Neural progenitor cell (in vitro differentiated cells): ENCODE measurements at regions not wholly inside any gene's neighbourhood (a gene's known extent, or its start where the extent isn't known, plus 50 kb on each side); places are given as distances from the start of the nearest gene placed in this dataset.

Source experiments
- DNase-seq: peaks from one replicate; pipeline ENCODE4 v3.0.0-alpha.2; 2016; ENCODE audit warnings: low spot score
- H2AFZ ChIP-seq: fragments of 200-600 bp; sonication (generic); replicated peaks from 2 replicates; pipeline ENCODE4 v1.6.1; 2016; ENCODE audit warnings: antibody characterized with exemption
- H3F3A ChIP-seq: fragments of 200-600 bp; sonication (generic); 2 replicates; pipeline ENCODE4 v1.6.1; 2016; ENCODE audit warnings: antibody characterized with exemption, low read depth
- H3K27ac ChIP-seq: fragments of 200-600 bp; sonication (generic); 2 replicates; pipeline ENCODE4 v1.5.1; 2016; ENCODE audit warnings: mild to moderate bottlenecking
- H3K27me3 ChIP-seq: fragments of 200-600 bp; sonication (generic); 2 replicates; pipeline ENCODE4 v1.6.1; 2016; ENCODE audit warnings: mild to moderate bottlenecking, moderate library complexity
- H3K36me3 ChIP-seq: fragments of 200-600 bp; sonication (generic); 2 replicates; pipeline ENCODE4 v1.5.1; 2016
- H3K4me1 ChIP-seq: fragments of 200-600 bp; sonication (generic); 2 replicates; pipeline ENCODE4 v1.6.1; 2016; ENCODE audit warnings: mixed run types
- H3K4me2 ChIP-seq: fragments of 200-600 bp; sonication (generic); 2 replicates; pipeline ENCODE4 v1.6.1; 2016
- H3K4me3 ChIP-seq: fragments of 200-600 bp; sonication (generic); 2 replicates; pipeline ENCODE4 v1.5.1; 2016
- H3K79me2 ChIP-seq: fragments of 200-600 bp; sonication (generic); 2 replicates; pipeline ENCODE4 v1.6.1; 2016; ENCODE audit warnings: low read depth
- H3K9ac ChIP-seq: fragments of 200-600 bp; sonication (generic); 2 replicates; pipeline ENCODE4 v1.6.1; 2016
- H3K9me3 ChIP-seq: fragments of 200-600 bp; sonication (generic); 2 replicates; pipeline ENCODE4 v1.5.1; 2016; ENCODE audit warnings: low read depth
- H4K20me1 ChIP-seq: fragments of 200-600 bp; sonication (generic); 2 replicates; pipeline ENCODE4 v1.6.1; 2016; ENCODE audit warnings: low read depth
- H3K27ac Mint-ChIP-seq: 3 replicates; pipeline ENCODE4 v1.8.0; 2021; ENCODE audit warnings: mixed read lengths
- H3K27me3 Mint-ChIP-seq: 2 replicates; pipeline ENCODE4 v1.8.0; 2022; ENCODE audit warnings: low read depth, mild to moderate bottlenecking, inconsistent platforms, moderate library complexity, mixed read lengths; ENCODE audit not compliant: insufficient read depth
- H3K36me3 Mint-ChIP-seq: 3 replicates; pipeline ENCODE4 v1.8.0; 2021; ENCODE audit warnings: mixed read lengths
- H3K4me1 Mint-ChIP-seq: 3 replicates; pipeline ENCODE4 v1.8.0; 2021; ENCODE audit warnings: mixed read lengths
- H3K4me3 Mint-ChIP-seq: 3 replicates; pipeline ENCODE4 v1.8.0; 2021; ENCODE audit warnings: mild to moderate bottlenecking, moderate library complexity, mixed read lengths
- H3K9me3 Mint-ChIP-seq: 3 replicates; pipeline ENCODE4 v1.8.0; 2020; ENCODE audit warnings: mixed read lengths
- CTCF ChIP-seq: fragments of 200-600 bp; sonication (generic); IDR thresholded peaks from 2 replicates; pipeline ENCODE4 v1.5.1; 2017; ENCODE audit warnings: antibody characterized with exemption, mild to moderate bottlenecking
- EZH2 ChIP-seq: fragments of 200-600 bp; sonication (generic); IDR thresholded peaks from 2 replicates; pipeline ENCODE4 v1.6.1; 2017; ENCODE audit warnings: antibody characterized with exemption, mild to moderate bottlenecking, moderate library complexity
- EZH2phosphoT487 ChIP-seq: fragments of 200-600 bp; sonication (generic); IDR thresholded peaks from 2 replicates; pipeline ENCODE4 v1.6.1; 2017; ENCODE audit warnings: antibody characterized with exemption

DNA sequence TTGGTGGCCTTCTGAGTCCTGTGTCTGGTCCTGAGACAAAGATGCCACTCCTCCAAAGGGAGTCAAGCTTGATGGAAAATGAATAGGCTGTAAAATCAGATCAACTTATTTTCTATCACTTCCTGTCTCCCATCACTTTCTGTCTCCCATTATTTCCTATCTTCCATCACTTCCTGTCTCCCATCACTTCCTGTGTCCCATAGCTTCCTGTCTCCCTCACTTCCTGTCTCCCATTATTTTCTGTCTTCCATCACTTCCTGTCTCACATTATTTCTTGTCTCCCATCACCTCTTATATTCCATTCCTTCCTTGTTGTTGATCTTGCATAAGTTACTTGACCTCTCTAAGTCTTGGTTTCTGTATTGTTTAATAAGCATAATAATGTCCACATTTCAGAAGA is 418.5 kb upstream of the EEF2KMT start:
- Histone ChIP-seq H3F3A (peaks cover 17% of the 10 kb centered on the region), H3K36me3 (no peaks in the 10 kb centered on the region), H3K9ac (no peak overlapping the region), H3K9me3 (no peaks in the 10 kb centered on the region), H4K20me1 (no peaks in the 10 kb centered on the region), H3K4me3 (no peak overlapping the region), H3K79me2 (no peaks in the 10 kb centered on the region), H3K27ac (no peak overlapping the region), H3K4me2 (no peak overlapping the region), H2AFZ (no peak overlapping the region), H3K4me1 (peaks cover 19% of the 10 kb centered on the region), H3K27me3 (no peaks in the 10 kb centered on the region)
- H3K36me3 Mint-ChIP-seq = no peaks in the 10 kb centered on the region
- H3K9me3 Mint-ChIP-seq = no peaks in the 10 kb centered on the region
- H3K4me3 Mint-ChIP-seq = no peak overlapping the region
- DNase-seq = no peak
- peaks cover 7% of the 10 kb centered on the region for H3K27me3 Mint-ChIP-seq
- no peak for TF ChIP-seq EZH2
- no peak for TF ChIP-seq CTCF
- no peak for TF ChIP-seq EZH2phosphoT487
- no peak overlapping the region for H3K27ac Mint-ChIP-seq
- peaks cover 15% of the 10 kb centered on the region for H3K4me1 Mint-ChIP-seq

DNA sequence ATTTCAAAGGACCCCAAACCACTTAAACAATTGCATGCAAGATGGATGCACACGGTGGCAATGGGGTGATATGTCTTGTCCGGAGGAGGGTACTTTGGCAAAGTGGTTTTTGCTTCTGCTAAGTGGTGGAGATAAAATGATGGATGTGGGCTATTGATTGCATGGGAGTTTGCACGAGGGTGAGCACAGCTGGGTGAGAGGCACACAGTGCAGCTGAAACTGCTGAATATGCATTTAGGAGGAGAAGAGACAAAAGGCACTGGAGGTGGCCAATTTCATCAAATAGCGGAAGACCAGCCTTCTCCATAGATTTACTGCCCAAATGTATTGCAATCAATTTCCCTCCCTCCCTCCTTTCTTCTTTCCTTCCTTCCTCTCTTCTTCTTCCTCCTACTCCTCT is 414.4 kb upstream of the EEF2KMT start:
- H3K27me3 ChIP-seq = no peaks in the 10 kb centered on the region
- no peak overlapping the region for H3K4me3 ChIP-seq
- H3F3A ChIP-seq = peaks cover 28% of the 10 kb centered on the region
- no peaks in the 10 kb centered on the region for H3K36me3 ChIP-seq
- no peaks in the 10 kb centered on the region for H3K9me3 Mint-ChIP-seq
- H3K27ac ChIP-seq = peak overlapping the region; percentile 78
- no peak for DNase-seq
- peaks cover 32% of the 10 kb centered on the region for H3K4me1 Mint-ChIP-seq
- no peak overlapping the region for H3K9ac ChIP-seq
- no peak overlapping the region for H3K4me3 Mint-ChIP-seq
- no peaks in the 10 kb centered on the region for H3K9me3 ChIP-seq
- TF ChIP-seq EZH2 (no peak), EZH2phosphoT487 (no peak), CTCF (no peak)
- no peaks in the 10 kb centered on the region for H3K79me2 ChIP-seq
- H3K27me3 Mint-ChIP-seq = peaks cover 6% of the 10 kb centered on the region
- peaks cover 30% of the 10 kb centered on the region for H3K4me1 ChIP-seq
- H2AFZ ChIP-seq = no peak overlapping the region
- H3K4me2 ChIP-seq = peak overlapping the region; percentile 33
- H3K27ac Mint-ChIP-seq = no peak overlapping the region
- H3K36me3 Mint-ChIP-seq = no peaks in the 10 kb centered on the region
- H4K20me1 ChIP-seq = no peaks in the 10 kb centered on the region

- H3K36me3 Mint-ChIP-seq = no peaks in the 10 kb centered on the region
- H3K4me3 Mint-ChIP-seq = no peak overlapping the region
- H3K9ac ChIP-seq = no peak overlapping the region
- H3K27ac ChIP-seq = peak overlapping the region; percentile 78
- H4K20me1 ChIP-seq = no peaks in the 10 kb centered on the region
- peaks cover 28% of the 10 kb centered on the region for H3F3A ChIP-seq
- H3K79me2 ChIP-seq = no peaks in the 10 kb centered on the region
- peak overlapping the region; percentile 33 for H3K4me2 ChIP-seq
- H2AFZ ChIP-seq = no peak overlapping the region
- H3K9me3 Mint-ChIP-seq = no peaks in the 10 kb centered on the region
- peaks cover 37% of the 10 kb centered on the region for H3K4me1 Mint-ChIP-seq
- no peaks in the 10 kb centered on the region for H3K36me3 ChIP-seq
- no peaks in the 10 kb centered on the region for H3K27me3 ChIP-seq
- H3K4me3 ChIP-seq = no peak overlapping the region
- H3K27me3 Mint-ChIP-seq = peaks cover 9% of the 10 kb centered on the region
- H3K27ac Mint-ChIP-seq = peak overlapping the region; percentile 90
- H3K4me1 ChIP-seq = peaks cover 40% of the 10 kb centered on the region
- H3K9me3 ChIP-seq = no peaks in the 10 kb centered on the region
- no peak for TF ChIP-seq CTCF
- no peak for TF ChIP-seq EZH2phosphoT487
- TF ChIP-seq EZH2 = no peak
- peak; percentile 81 for DNase-seq
Observed at GRCh38 chr16:5510819-5511370, 413.3 kb upstream of the EEF2KMT start.
